ENCODE measurements at regions not wholly inside any gene's neighbourhood (a gene's known extent, or its start where the extent isn't known, plus 50 kb on each side); places are given as distances from the start of the nearest gene placed in this dataset.

- no peak for TF ChIP-seq POLR2A (IDR thresholded peaks at IDR 0.05)
- TF ChIP-seq, protein P1, sequence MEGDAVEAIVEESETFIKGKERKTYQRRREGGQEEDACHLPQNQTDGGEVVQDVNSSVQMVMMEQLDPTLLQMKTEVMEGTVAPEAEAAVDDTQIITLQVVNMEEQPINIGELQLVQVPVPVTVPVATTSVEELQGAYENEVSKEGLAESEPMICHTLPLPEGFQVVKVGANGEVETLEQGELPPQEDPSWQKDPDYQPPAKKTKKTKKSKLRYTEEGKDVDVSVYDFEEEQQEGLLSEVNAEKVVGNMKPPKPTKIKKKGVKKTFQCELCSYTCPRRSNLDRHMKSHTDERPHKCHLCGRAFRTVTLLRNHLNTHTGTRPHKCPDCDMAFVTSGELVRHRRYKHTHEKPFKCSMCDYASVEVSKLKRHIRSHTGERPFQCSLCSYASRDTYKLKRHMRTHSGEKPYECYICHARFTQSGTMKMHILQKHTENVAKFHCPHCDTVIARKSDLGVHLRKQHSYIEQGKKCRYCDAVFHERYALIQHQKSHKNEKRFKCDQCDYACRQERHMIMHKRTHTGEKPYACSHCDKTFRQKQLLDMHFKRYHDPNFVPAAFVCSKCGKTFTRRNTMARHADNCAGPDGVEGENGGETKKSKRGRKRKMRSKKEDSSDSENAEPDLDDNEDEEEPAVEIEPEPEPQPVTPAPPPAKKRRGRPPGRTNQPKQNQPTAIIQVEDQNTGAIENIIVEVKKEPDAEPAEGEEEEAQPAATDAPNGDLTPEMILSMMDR (IDR thresholded peaks at IDR 0.05) = no peak
Measured at GRCh38 chrX:20967725-20968124, 406.5 kb upstream of the CNKSR2 start.
